SU-DHL-6 (cell line): ENCODE measurements at regions not wholly inside any gene's neighbourhood (a gene's known extent, or its start where the extent isn't known, plus 50 kb on each side); places are given as distances from the start of the nearest gene placed in this dataset.

Source experiments
- H2AFZ ChIP-seq: fragments of 200-600 bp; sonication (generic); 2 replicates; pipeline ENCODE4 v1.6.1; 2014; ENCODE audit warnings: low read depth, mild to moderate bottlenecking, moderate library complexity, mixed read lengths, antibody characterized with exemption, low read length; ENCODE audit not compliant: severe bottlenecking
- H3F3A ChIP-seq: fragments of 200-600 bp; shearing (Covaris generic); 2 replicates; pipeline ENCODE4 v1.6.0; 2016; ENCODE audit warnings: antibody characterized with exemption, mild to moderate bottlenecking; ENCODE audit not compliant: insufficient read depth
- H3K27ac ChIP-seq: fragments of 200-600 bp; sonication (generic); 2 replicates; pipeline ENCODE4 v1.5.1; 2016; ENCODE audit warnings: low read depth, mild to moderate bottlenecking, low read length, moderate library complexity, mixed read lengths
- H3K27me3 ChIP-seq: fragments of 200-600 bp; sonication (generic), shearing (Covaris generic); 2 replicates; pipeline ENCODE4 v1.6.0; 2014; ENCODE audit warnings: mild to moderate bottlenecking, low read length
- H3K36me3 ChIP-seq: fragments of 200-600 bp; sonication (generic); 2 replicates; pipeline ENCODE4 v1.6.1; 2014; ENCODE audit warnings: mild to moderate bottlenecking, low read length, mixed read lengths
- H3K4me2 ChIP-seq: fragments of 300-600, 200-600 bp; shearing (Covaris generic), sonication (generic); 2 replicates; pipeline ENCODE4 v1.6.0; 2014; ENCODE audit warnings: low read length, low read depth, mild to moderate bottlenecking; ENCODE audit not compliant: poor library complexity, severe bottlenecking
- H3K4me3 ChIP-seq: fragments of 200-600 bp; sonication (generic); 2 replicates; pipeline ENCODE4 v1.5.1; 2014; ENCODE audit warnings: antibody characterized with exemption, low read length, mild to moderate bottlenecking, mixed read lengths; ENCODE audit not compliant: insufficient read depth, poor library complexity, severe bottlenecking
- H3K79me2 ChIP-seq: fragments of 200-600 bp; sonication (generic); 2 replicates; pipeline ENCODE4 v1.6.1; 2014; ENCODE audit warnings: mild to moderate bottlenecking, low read length, moderate library complexity; ENCODE audit not compliant: insufficient read depth
- H3K9ac ChIP-seq: fragments of 200-600 bp; sonication (generic); 2 replicates; pipeline ENCODE4 v1.7.0; 2014; ENCODE audit warnings: mild to moderate bottlenecking, low read length
- H3K9me2 ChIP-seq: fragments of 200-600 bp; sonication (generic); replicated peaks from 2 replicates; pipeline ENCODE4 v1.6.1; 2014; ENCODE audit warnings: low read length; ENCODE audit not compliant: insufficient read depth
- H3K9me3 ChIP-seq: fragments of 200-600 bp; sonication (generic); 2 replicates; pipeline ENCODE4 v1.6.1; 2014; ENCODE audit warnings: low read length, mixed read lengths; ENCODE audit not compliant: insufficient read depth
- H4K20me1 ChIP-seq: fragments of 200-600 bp; sonication (generic); 2 replicates; pipeline ENCODE4 v1.6.1; 2014; ENCODE audit warnings: low read depth, mild to moderate bottlenecking, antibody characterized with exemption, low read length, moderate library complexity, mixed read lengths
- EZH2phosphoT487 ChIP-seq: fragments of 200-600 bp; sonication (generic), shearing (Covaris generic); conservative IDR thresholded peaks from 2 replicates; pipeline ENCODE4 v1.6.1; 2018; ENCODE audit warnings: mild to moderate bottlenecking, antibody characterized with exemption, low read length, moderate library complexity, mixed read lengths
- TF ChIP-seq, protein P1 (sequence below): fragments of 200-600 bp; sonication (generic); IDR thresholded peaks from one replicate; pipeline ENCODE4 v1.5.1; 2017; ENCODE audit warnings: antibody characterized with exemption, mild to moderate bottlenecking, low read length, moderate library complexity; ENCODE audit not compliant: insufficient read depth, poor library complexity, severe bottlenecking

DNA sequence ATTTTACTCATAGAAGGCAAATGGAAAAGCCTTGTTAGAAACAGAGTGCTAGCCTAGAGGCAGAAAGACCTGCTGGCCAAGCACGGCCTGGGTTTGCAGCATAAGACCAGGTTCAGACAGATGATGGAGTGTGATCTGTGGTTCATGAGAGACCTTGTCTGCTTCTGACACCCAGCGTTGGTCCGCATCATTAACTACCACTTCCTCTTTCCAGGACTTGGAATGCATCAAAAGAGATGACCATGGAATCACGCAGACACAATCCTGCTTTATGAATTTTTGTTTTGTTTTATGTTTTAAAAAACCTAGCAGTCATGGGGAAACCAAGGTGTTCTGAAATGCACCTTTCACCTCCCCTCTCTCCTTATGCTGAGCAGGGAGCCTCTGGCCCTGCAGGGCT lies 76.8 kb upstream of the SYNDIG1 start:
- no peaks in the 10 kb centered on the region for H3K79me2 ChIP-seq
- H3K9me3 ChIP-seq: no peaks in the 10 kb centered on the region
- TF ChIP-seq EZH2phosphoT487: no peak
- TF ChIP-seq, protein P1, sequence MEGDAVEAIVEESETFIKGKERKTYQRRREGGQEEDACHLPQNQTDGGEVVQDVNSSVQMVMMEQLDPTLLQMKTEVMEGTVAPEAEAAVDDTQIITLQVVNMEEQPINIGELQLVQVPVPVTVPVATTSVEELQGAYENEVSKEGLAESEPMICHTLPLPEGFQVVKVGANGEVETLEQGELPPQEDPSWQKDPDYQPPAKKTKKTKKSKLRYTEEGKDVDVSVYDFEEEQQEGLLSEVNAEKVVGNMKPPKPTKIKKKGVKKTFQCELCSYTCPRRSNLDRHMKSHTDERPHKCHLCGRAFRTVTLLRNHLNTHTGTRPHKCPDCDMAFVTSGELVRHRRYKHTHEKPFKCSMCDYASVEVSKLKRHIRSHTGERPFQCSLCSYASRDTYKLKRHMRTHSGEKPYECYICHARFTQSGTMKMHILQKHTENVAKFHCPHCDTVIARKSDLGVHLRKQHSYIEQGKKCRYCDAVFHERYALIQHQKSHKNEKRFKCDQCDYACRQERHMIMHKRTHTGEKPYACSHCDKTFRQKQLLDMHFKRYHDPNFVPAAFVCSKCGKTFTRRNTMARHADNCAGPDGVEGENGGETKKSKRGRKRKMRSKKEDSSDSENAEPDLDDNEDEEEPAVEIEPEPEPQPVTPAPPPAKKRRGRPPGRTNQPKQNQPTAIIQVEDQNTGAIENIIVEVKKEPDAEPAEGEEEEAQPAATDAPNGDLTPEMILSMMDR: no peak
- no peak overlapping the region for H3K4me2 ChIP-seq
- H2AFZ ChIP-seq: no peak overlapping the region
- no peak overlapping the region for H3K4me3 ChIP-seq
- H3K9ac ChIP-seq: no peak overlapping the region
- no peak overlapping the region for H3K27ac ChIP-seq
- no peaks in the 10 kb centered on the region for H3F3A ChIP-seq
- H3K27me3 ChIP-seq: no peaks in the 10 kb centered on the region
- H3K36me3 ChIP-seq: no peaks in the 10 kb centered on the region
- no peaks in the 10 kb centered on the region for H4K20me1 ChIP-seq
- no peaks in the 10 kb centered on the region for H3K9me2 ChIP-seq

DNA sequence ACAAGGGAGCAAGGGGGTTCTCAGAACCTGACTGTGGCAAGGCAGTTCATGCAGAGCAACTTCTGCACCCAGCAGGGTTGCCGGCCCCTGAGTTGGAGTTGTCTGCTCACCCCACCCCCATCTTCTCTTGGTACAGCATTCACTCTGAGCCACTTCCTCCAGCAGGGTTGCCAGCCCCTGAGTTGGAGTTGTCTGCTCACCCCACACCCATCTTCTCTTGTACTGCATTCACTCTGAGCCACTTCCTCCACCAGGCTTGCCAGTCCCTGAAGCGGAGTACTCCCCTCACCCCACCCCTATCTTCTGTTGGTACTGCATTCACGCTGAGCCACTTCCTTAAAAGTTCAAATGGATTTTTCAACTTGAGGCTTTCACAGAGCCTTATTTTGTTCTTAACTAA lies 79.7 kb upstream of the SYNDIG1 start:
- no peaks in the 10 kb centered on the region for H3K36me3 ChIP-seq
- H3K9me3 ChIP-seq: no peaks in the 10 kb centered on the region
- H3K27ac ChIP-seq: no peak overlapping the region
- no peaks in the 10 kb centered on the region for H3K79me2 ChIP-seq
- H3K4me3 ChIP-seq: no peak overlapping the region
- no peak overlapping the region for H2AFZ ChIP-seq
- H3F3A ChIP-seq: no peaks in the 10 kb centered on the region
- no peak overlapping the region for H3K4me2 ChIP-seq
- no peaks in the 10 kb centered on the region for H3K27me3 ChIP-seq
- H3K9ac ChIP-seq: no peak overlapping the region
- TF ChIP-seq, protein P1: no peak
- TF ChIP-seq EZH2phosphoT487: no peak
- H4K20me1 ChIP-seq: no peaks in the 10 kb centered on the region
- no peaks in the 10 kb centered on the region for H3K9me2 ChIP-seq

DNA sequence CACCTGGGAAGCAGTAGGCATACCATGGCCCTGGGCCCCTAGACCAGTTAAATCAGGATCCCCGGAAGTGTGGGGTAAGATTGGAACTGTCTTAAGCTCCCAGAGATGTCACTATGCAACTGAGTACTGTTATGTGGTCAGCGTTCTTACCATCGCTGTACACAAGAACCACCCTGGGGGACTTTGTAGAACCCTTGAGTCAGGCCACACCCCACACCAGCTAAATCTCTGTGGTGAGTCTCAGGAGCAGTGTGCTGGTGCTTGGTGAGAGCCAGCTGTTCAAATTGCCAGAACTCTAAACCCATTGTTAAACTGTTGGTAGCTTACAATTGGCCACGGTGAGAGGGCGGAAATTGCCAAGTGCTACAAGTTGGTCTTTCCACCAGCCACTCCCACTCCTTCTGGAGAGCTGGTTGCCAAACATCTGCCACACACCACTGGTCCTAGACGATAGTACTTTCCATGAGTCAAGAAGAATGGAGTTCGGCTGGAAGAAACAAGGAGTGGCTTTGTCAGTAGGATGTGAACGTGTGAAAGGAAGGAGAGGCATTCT lies 80.5 kb upstream of the SYNDIG1 start:
- Histone ChIP-seq H4K20me1 (no peaks in the 10 kb centered on the region), H3K4me2 (no peak overlapping the region), H3K27me3 (no peaks in the 10 kb centered on the region), H3K4me3 (no peak overlapping the region), H3K27ac (no peak overlapping the region), H3F3A (no peaks in the 10 kb centered on the region), H3K36me3 (no peaks in the 10 kb centered on the region), H3K79me2 (no peaks in the 10 kb centered on the region), H3K9ac (no peak overlapping the region), H3K9me2 (no peaks in the 10 kb centered on the region), H2AFZ (no peak overlapping the region), H3K9me3 (no peaks in the 10 kb centered on the region)
- TF ChIP-seq EZH2phosphoT487: no peak
- TF ChIP-seq, protein P1: no peak
